Activated T-cell treated with anti-CD3 and anti-CD28 coated beads, Interleukin-2, amount 50 U/mL, for 4 hours (primary cell): ENCODE measurements at regions not wholly inside any gene's neighbourhood (a gene's known extent, or its start where the extent isn't known, plus 50 kb on each side); places are given as distances from the start of the nearest gene placed in this dataset.
A peak's percentile ranks its signal among the peaks of the same experiment; 100 is the strongest.

Experiments used
- ATAC-seq, 2 donors: fragments of 200-7000 bp; cut with Tn5 transposase; one replicate each; pipeline ENCODE4 v1.10.0; 2021
- DNase-seq: peaks from one replicate; pipeline ENCODE4 v3.0.0-alpha.2; 2020
- H3K27me3 Mint-ChIP-seq: one replicate; pipeline ENCODE4 v1.8.0; 2021; ENCODE audit warnings: low read depth, mixed read lengths
- H3K36me3 Mint-ChIP-seq: one replicate; pipeline ENCODE4 v1.8.0; 2022; ENCODE audit warnings: mixed read lengths; ENCODE audit not compliant: insufficient read depth
- H3K4me1 Mint-ChIP-seq: one replicate; pipeline ENCODE4 v1.8.0; 2021; ENCODE audit warnings: low read depth, mixed read lengths
- H3K4me3 Mint-ChIP-seq: one replicate; pipeline ENCODE4 v1.8.0; 2021; ENCODE audit warnings: mild to moderate bottlenecking, moderate library complexity, mixed read lengths
- H3K9me3 Mint-ChIP-seq: one replicate; pipeline ENCODE4 v1.8.0; 2021; ENCODE audit warnings: mixed read lengths

GRCh38 chr10:8510471-8510870 is 456.0 kb downstream of the GATA3 start:
- no peaks in the 10 kb centered on the region for H3K9me3 Mint-ChIP-seq
- H3K27me3 Mint-ChIP-seq = peaks cover 24% of the 10 kb centered on the region

GRCh38 chr10:8511026-8511425 is 456.5 kb downstream of the GATA3 start:
- H3K36me3 Mint-ChIP-seq = no peaks in the 10 kb centered on the region
- H3K27me3 Mint-ChIP-seq = peaks cover 26% of the 10 kb centered on the region
- DNase-seq = no peak
- no peak overlapping the region for H3K4me3 Mint-ChIP-seq
- ATAC-seq = no peak
- H3K9me3 Mint-ChIP-seq = no peaks in the 10 kb centered on the region
- no peaks in the 10 kb centered on the region for H3K4me1 Mint-ChIP-seq

More at GRCh38 chr10:8510471-8510870, 456.0 kb downstream of the GATA3 start:
- Mint-ChIP-seq H3K4me3 (no peak overlapping the region), H3K4me1 (no peaks in the 10 kb centered on the region), H3K36me3 (no peaks in the 10 kb centered on the region)
- DNase-seq = no peak
- no peak for ATAC-seq

GRCh38 chr10:8513155-8514147 is 459.0 kb downstream of the GATA3 start:
- H3K36me3 Mint-ChIP-seq = no peaks in the 10 kb centered on the region
- ATAC-seq = no peak
- H3K4me1 Mint-ChIP-seq = no peaks in the 10 kb centered on the region
- H3K9me3 Mint-ChIP-seq = no peaks in the 10 kb centered on the region
- no peak for DNase-seq
- no peak overlapping the region for H3K4me3 Mint-ChIP-seq
- H3K27me3 Mint-ChIP-seq = peaks cover 20% of the 10 kb centered on the region

GRCh38 chr10:8520382-8520781 is 465.9 kb downstream of the GATA3 start:
- DNase-seq (no peak), ATAC-seq (no peak)
- Mint-ChIP-seq H3K36me3 (no peaks in the 10 kb centered on the region), H3K4me3 (no peak overlapping the region), H3K27me3 (peaks cover 3% of the 10 kb centered on the region), H3K4me1 (no peaks in the 10 kb centered on the region), H3K9me3 (peaks cover 4% of the 10 kb centered on the region)

- Mint-ChIP-seq H3K4me1 (no peaks in the 10 kb centered on the region), H3K27me3 (peaks cover 2% of the 10 kb centered on the region), H3K4me3 (no peak overlapping the region), H3K9me3 (no peaks in the 10 kb centered on the region), H3K36me3 (no peaks in the 10 kb centered on the region)
- ATAC-seq (no peak), DNase-seq (no peak)
Observed at GRCh38 chr10:8527773-8528172, 473.3 kb downstream of the GATA3 start.

GRCh38 chr10:8531116-8531515 is 476.6 kb downstream of the GATA3 start:
- Mint-ChIP-seq H3K36me3 (no peaks in the 10 kb centered on the region), H3K9me3 (no peaks in the 10 kb centered on the region), H3K4me3 (no peak overlapping the region), H3K27me3 (peaks cover 5% of the 10 kb centered on the region), H3K4me1 (no peaks in the 10 kb centered on the region)
- DNase-seq = no peak
- no peak for ATAC-seq

GRCh38 chr10:8532647-8533046 is 478.2 kb downstream of the GATA3 start:
- H3K4me3 Mint-ChIP-seq = no peak overlapping the region
- peaks cover 5% of the 10 kb centered on the region for H3K27me3 Mint-ChIP-seq

GRCh38 chr10:8533462-8533861 is 479.0 kb downstream of the GATA3 start:
- ATAC-seq = no peak
- no peaks in the 10 kb centered on the region for H3K4me1 Mint-ChIP-seq
- no peaks in the 10 kb centered on the region for H3K9me3 Mint-ChIP-seq
- DNase-seq = no peak
- no peak overlapping the region for H3K4me3 Mint-ChIP-seq
- peaks cover 5% of the 10 kb centered on the region for H3K27me3 Mint-ChIP-seq
- no peaks in the 10 kb centered on the region for H3K36me3 Mint-ChIP-seq

More at GRCh38 chr10:8532647-8533046, 478.2 kb downstream of the GATA3 start:
- H3K4me1 Mint-ChIP-seq = no peaks in the 10 kb centered on the region
- DNase-seq (no peak), ATAC-seq (peak in 1 of 2 donors; percentile 62)
- no peaks in the 10 kb centered on the region for H3K36me3 Mint-ChIP-seq
- no peaks in the 10 kb centered on the region for H3K9me3 Mint-ChIP-seq

- no peak overlapping the region for H3K4me3 Mint-ChIP-seq
- no peak for ATAC-seq
- no peaks in the 10 kb centered on the region for H3K4me1 Mint-ChIP-seq
- no peak for DNase-seq
- peaks cover 5% of the 10 kb centered on the region for H3K27me3 Mint-ChIP-seq
- H3K36me3 Mint-ChIP-seq = no peaks in the 10 kb centered on the region
- H3K9me3 Mint-ChIP-seq = no peaks in the 10 kb centered on the region
Observed at GRCh38 chr10:8534096-8534495, 479.6 kb downstream of the GATA3 start.

GRCh38 chr10:8534891-8535290 is 480.4 kb downstream of the GATA3 start:
- no peaks in the 10 kb centered on the region for H3K4me1 Mint-ChIP-seq
- no peak for ATAC-seq
- H3K27me3 Mint-ChIP-seq = peaks cover 5% of the 10 kb centered on the region
- DNase-seq = no peak
- no peaks in the 10 kb centered on the region for H3K36me3 Mint-ChIP-seq
- H3K4me3 Mint-ChIP-seq = no peak overlapping the region
- H3K9me3 Mint-ChIP-seq = no peaks in the 10 kb centered on the region

- H3K4me1 Mint-ChIP-seq = peaks cover 6% of the 10 kb centered on the region
- peaks cover 2% of the 10 kb centered on the region for H3K27me3 Mint-ChIP-seq
- no peaks in the 10 kb centered on the region for H3K9me3 Mint-ChIP-seq
- no peak overlapping the region for H3K4me3 Mint-ChIP-seq
- no peaks in the 10 kb centered on the region for H3K36me3 Mint-ChIP-seq
- ATAC-seq = no peak
- DNase-seq = no peak
Observed at GRCh38 chr10:8539056-8539455, 484.6 kb downstream of the GATA3 start.

- ATAC-seq = no peak
- H3K4me3 Mint-ChIP-seq = no peak overlapping the region
- no peaks in the 10 kb centered on the region for H3K9me3 Mint-ChIP-seq
- no peaks in the 10 kb centered on the region for H3K27me3 Mint-ChIP-seq
- DNase-seq = no peak
- no peaks in the 10 kb centered on the region for H3K36me3 Mint-ChIP-seq
- H3K4me1 Mint-ChIP-seq = peaks cover 11% of the 10 kb centered on the region
Observed at GRCh38 chr10:8543361-8544056, 489.0 kb downstream of the GATA3 start.

GRCh38 chr10:8544057-8544380 is 489.5 kb downstream of the GATA3 start:
- no peak overlapping the region for H3K4me3 Mint-ChIP-seq
- DNase-seq (no peak), ATAC-seq (no peak)
- no peaks in the 10 kb centered on the region for H3K27me3 Mint-ChIP-seq
- H3K9me3 Mint-ChIP-seq = no peaks in the 10 kb centered on the region
- peaks cover 11% of the 10 kb centered on the region for H3K4me1 Mint-ChIP-seq
- H3K36me3 Mint-ChIP-seq = no peaks in the 10 kb centered on the region

GRCh38 chr10:8544500-8544899 is 490.0 kb downstream of the GATA3 start:
- no peak for ATAC-seq
- Mint-ChIP-seq H3K4me1 (peaks cover 11% of the 10 kb centered on the region), H3K9me3 (no peaks in the 10 kb centered on the region), H3K36me3 (no peaks in the 10 kb centered on the region), H3K4me3 (no peak overlapping the region), H3K27me3 (no peaks in the 10 kb centered on the region)
- DNase-seq = no peak

- no peak for ATAC-seq
- peaks cover 2% of the 10 kb centered on the region for H3K27me3 Mint-ChIP-seq
Observed at GRCh38 chr10:8554574-8554973, 500.1 kb downstream of the GATA3 start.

More at GRCh38 chr10:8554574-8554973, 500.1 kb downstream of the GATA3 start:
- Mint-ChIP-seq H3K4me1 (no peaks in the 10 kb centered on the region), H3K4me3 (no peak overlapping the region), H3K36me3 (no peaks in the 10 kb centered on the region), H3K9me3 (no peaks in the 10 kb centered on the region)
- DNase-seq = no peak
